ENCODE measurements at regions not wholly inside any gene's neighbourhood (a gene's known extent, or its start where the extent isn't known, plus 50 kb on each side); places are given as distances from the start of the nearest gene placed in this dataset.

DNA sequence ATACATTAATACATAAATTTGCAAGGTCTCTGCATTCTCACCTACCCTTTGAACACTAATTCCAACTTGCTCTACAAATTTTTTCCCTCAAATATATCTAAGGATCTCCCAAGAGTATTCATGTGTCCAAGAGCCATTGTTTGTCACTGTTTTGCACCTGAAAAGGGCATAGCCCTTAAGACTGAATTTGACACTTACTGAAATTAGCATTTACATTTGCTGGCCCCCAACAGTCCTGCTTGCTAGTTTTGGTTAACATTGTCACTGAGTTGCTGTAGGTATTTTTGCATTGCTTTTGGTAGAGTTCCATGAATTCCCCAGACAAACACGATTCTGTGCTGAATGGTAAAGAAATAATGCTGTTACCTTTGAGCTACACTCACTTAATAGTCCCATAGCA, 57.3 kb downstream of the KCNA4 start:
- TF ChIP-seq, protein P1, sequence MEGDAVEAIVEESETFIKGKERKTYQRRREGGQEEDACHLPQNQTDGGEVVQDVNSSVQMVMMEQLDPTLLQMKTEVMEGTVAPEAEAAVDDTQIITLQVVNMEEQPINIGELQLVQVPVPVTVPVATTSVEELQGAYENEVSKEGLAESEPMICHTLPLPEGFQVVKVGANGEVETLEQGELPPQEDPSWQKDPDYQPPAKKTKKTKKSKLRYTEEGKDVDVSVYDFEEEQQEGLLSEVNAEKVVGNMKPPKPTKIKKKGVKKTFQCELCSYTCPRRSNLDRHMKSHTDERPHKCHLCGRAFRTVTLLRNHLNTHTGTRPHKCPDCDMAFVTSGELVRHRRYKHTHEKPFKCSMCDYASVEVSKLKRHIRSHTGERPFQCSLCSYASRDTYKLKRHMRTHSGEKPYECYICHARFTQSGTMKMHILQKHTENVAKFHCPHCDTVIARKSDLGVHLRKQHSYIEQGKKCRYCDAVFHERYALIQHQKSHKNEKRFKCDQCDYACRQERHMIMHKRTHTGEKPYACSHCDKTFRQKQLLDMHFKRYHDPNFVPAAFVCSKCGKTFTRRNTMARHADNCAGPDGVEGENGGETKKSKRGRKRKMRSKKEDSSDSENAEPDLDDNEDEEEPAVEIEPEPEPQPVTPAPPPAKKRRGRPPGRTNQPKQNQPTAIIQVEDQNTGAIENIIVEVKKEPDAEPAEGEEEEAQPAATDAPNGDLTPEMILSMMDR (IDR thresholded peaks at IDR 0.05; ENCODE audit: borderline replicate concordance, extremely low read depth, low read length, poor library complexity, severe bottlenecking): no peak
- no peak for TF ChIP-seq EZH2 (IDR thresholded peaks at IDR 0.05; ENCODE audit: borderline replicate concordance, low read depth, low read length, severe bottlenecking)
- H3K4me1 ChIP-seq (ENCODE audit: insufficient read depth, low read length): no peaks in the 10 kb centered on the region
- no peak for ATAC-seq (ENCODE audit: insufficient read depth, low read depth)

DNA sequence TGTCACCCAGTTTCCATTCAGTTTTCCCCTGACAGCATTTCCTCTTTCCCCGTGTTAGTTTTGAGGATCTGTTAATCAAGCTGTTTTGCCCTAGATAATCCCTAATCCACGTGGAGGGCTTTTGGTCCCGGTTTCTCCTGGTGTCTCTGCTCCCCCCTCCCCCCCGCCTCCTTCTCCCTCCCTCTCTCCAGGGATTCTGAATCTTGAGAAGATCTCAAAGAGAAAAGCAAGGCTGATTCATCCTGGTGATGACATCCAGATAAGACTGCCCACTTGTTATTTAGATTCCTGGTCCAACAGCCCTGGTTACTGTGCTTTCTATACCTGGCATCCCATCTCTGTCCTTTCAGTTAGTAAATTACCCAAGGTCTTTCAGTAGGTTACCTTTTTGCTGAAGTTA, 59.4 kb downstream of the KCNA4 start:
- no peak for ATAC-seq (ENCODE audit: insufficient read depth, low read depth)
- H3K4me3 ChIP-seq (ENCODE audit: low read depth in 1 of 2, low read length in 2 of 2): no peak overlapping the region
- H3K27ac ChIP-seq (ENCODE audit: low read length): no peak overlapping the region
- H3K9me3 ChIP-seq (ENCODE audit: insufficient read depth, low read length, severe bottlenecking): no peaks in the 10 kb centered on the region
- no peak for TF ChIP-seq EZH2 (IDR thresholded peaks at IDR 0.05; ENCODE audit: borderline replicate concordance, low read depth, low read length, severe bottlenecking)
- TF ChIP-seq, protein P1 (IDR thresholded peaks at IDR 0.05; ENCODE audit: borderline replicate concordance, extremely low read depth, low read length, poor library complexity, severe bottlenecking): no peak
- no peaks in the 10 kb centered on the region for H3K4me1 ChIP-seq (ENCODE audit: insufficient read depth, low read length)
- no peaks in the 10 kb centered on the region for H3K79me2 ChIP-seq (ENCODE audit: insufficient read depth, low read length)
- H3K4me2 ChIP-seq (ENCODE audit: insufficient read depth, low read length): no peak overlapping the region
- H3K27me3 ChIP-seq (ENCODE audit: insufficient read depth, low read length, poor library complexity): no peaks in the 10 kb centered on the region
- no peak overlapping the region for H2AFZ ChIP-seq (ENCODE audit: low read depth, low read length)
- DNase-seq: no peak
- no peaks in the 10 kb centered on the region for H3K36me3 ChIP-seq (ENCODE audit: insufficient read depth, low read length)
- no peak overlapping the region for H3K9ac ChIP-seq (ENCODE audit: low read depth, low read length)
- no peaks in the 10 kb centered on the region for H4K20me1 ChIP-seq (ENCODE audit: insufficient read depth, low read length)

More for the DNA sequence above, 57.3 kb downstream of the KCNA4 start:
- Histone ChIP-seq H2AFZ (ENCODE audit: low read depth, low read length) (no peak overlapping the region), H3K27ac (ENCODE audit: low read length) (no peak overlapping the region), H3K79me2 (ENCODE audit: insufficient read depth, low read length) (no peaks in the 10 kb centered on the region), H3K4me3 (ENCODE audit: low read depth in 1 of 2, low read length in 2 of 2) (no peak overlapping the region), H3K36me3 (ENCODE audit: insufficient read depth, low read length) (no peaks in the 10 kb centered on the region), H3K9ac (ENCODE audit: low read depth, low read length) (no peak overlapping the region), H3K9me3 (ENCODE audit: insufficient read depth, low read length, severe bottlenecking) (no peaks in the 10 kb centered on the region), H3K4me2 (ENCODE audit: insufficient read depth, low read length) (no peak overlapping the region), H3K27me3 (ENCODE audit: insufficient read depth, low read length, poor library complexity) (no peaks in the 10 kb centered on the region), H4K20me1 (ENCODE audit: insufficient read depth, low read length) (no peaks in the 10 kb centered on the region)
- no peak for DNase-seq

GRCh38 chr11:29956076-29956556, 60.7 kb downstream of the KCNA4 start:
- TF ChIP-seq, protein P1 (IDR thresholded peaks at IDR 0.05; ENCODE audit: borderline replicate concordance, extremely low read depth, low read length, poor library complexity, severe bottlenecking): no peak
- no peak for TF ChIP-seq EZH2 (IDR thresholded peaks at IDR 0.05; ENCODE audit: borderline replicate concordance, low read depth, low read length, severe bottlenecking)
- no peak for DNase-seq
- Histone ChIP-seq H3K4me1 (ENCODE audit: insufficient read depth, low read length) (no peaks in the 10 kb centered on the region), H4K20me1 (ENCODE audit: insufficient read depth, low read length) (no peaks in the 10 kb centered on the region), H3K9ac (ENCODE audit: low read depth, low read length) (no peak overlapping the region), H3K4me3 (ENCODE audit: low read depth in 1 of 2, low read length in 2 of 2) (no peak overlapping the region), H3K9me3 (ENCODE audit: insufficient read depth, low read length, severe bottlenecking) (no peaks in the 10 kb centered on the region), H3K79me2 (ENCODE audit: insufficient read depth, low read length) (no peaks in the 10 kb centered on the region), H3K36me3 (ENCODE audit: insufficient read depth, low read length) (no peaks in the 10 kb centered on the region), H3K4me2 (ENCODE audit: insufficient read depth, low read length) (no peak overlapping the region), H2AFZ (ENCODE audit: low read depth, low read length) (no peak overlapping the region), H3K27me3 (ENCODE audit: insufficient read depth, low read length, poor library complexity) (no peaks in the 10 kb centered on the region), H3K27ac (ENCODE audit: low read length) (no peak overlapping the region)
- no peak for ATAC-seq (ENCODE audit: insufficient read depth, low read depth)

DNA sequence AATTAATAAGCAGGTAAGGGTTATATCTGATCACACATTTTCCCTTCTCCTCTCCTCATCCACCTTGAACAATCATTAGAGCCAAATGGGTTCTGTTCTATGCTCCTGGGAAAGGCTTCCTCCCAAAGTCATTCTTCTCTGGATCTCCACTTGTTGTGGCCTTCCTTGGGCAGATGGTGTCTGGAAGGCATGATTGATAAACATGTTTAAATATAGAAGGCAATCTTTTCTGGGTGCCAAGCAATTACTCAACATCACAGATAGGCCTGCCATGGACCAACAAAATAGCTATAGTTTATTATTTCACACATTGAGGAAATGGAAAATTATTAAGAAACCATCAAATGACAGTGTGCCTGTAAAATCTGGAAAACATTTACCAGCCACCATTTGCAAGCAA, 73.5 kb downstream of the KCNA4 start:
- Histone ChIP-seq H3K36me3 (ENCODE audit: insufficient read depth, low read length) (no peaks in the 10 kb centered on the region), H3K27ac (ENCODE audit: low read length) (no peak overlapping the region), H3K9me3 (ENCODE audit: insufficient read depth, low read length, severe bottlenecking) (no peaks in the 10 kb centered on the region), H3K4me3 (ENCODE audit: low read depth in 1 of 2, low read length in 2 of 2) (no peak overlapping the region), H3K4me1 (ENCODE audit: insufficient read depth, low read length) (no peaks in the 10 kb centered on the region), H4K20me1 (ENCODE audit: insufficient read depth, low read length) (no peaks in the 10 kb centered on the region), H3K4me2 (ENCODE audit: insufficient read depth, low read length) (no peak overlapping the region), H2AFZ (ENCODE audit: low read depth, low read length) (no peak overlapping the region), H3K9ac (ENCODE audit: low read depth, low read length) (no peak overlapping the region), H3K27me3 (ENCODE audit: insufficient read depth, low read length, poor library complexity) (no peaks in the 10 kb centered on the region), H3K79me2 (ENCODE audit: insufficient read depth, low read length) (no peaks in the 10 kb centered on the region)
- ATAC-seq (ENCODE audit: insufficient read depth, low read depth) (no peak), DNase-seq (no peak)
- TF ChIP-seq, protein P1 (IDR thresholded peaks at IDR 0.05; ENCODE audit: borderline replicate concordance, extremely low read depth, low read length, poor library complexity, severe bottlenecking): no peak
- no peak for TF ChIP-seq EZH2 (IDR thresholded peaks at IDR 0.05; ENCODE audit: borderline replicate concordance, low read depth, low read length, severe bottlenecking)

Measured in DND-41 (cell line).